NB4 (cell line): ENCODE measurements at regions not wholly inside any gene's neighbourhood (a gene's known extent, or its start where the extent isn't known, plus 50 kb on each side); places are given as distances from the start of the nearest gene placed in this dataset.

ENCODE experiments used
- DNase-seq: peaks from one replicate; pipeline ENCODE4 v3.0.0; 2010; ENCODE audit warnings: low read depth
- H3K4me3 ChIP-seq: one replicate; pipeline ENCODE4 v1.5.1; 2011; ENCODE audit warnings: mild to moderate bottlenecking, low read depth, low read length, moderate library complexity
- MYC ChIP-seq: IDR thresholded peaks from 2 replicates; pipeline ENCODE4 v1.6.1; 2011; ENCODE audit warnings: low read depth, low read length
- POLR2A ChIP-seq: IDR thresholded peaks from 2 replicates; pipeline ENCODE4 v1.6.1; 2011; ENCODE audit warnings: mild to moderate bottlenecking; ENCODE audit not compliant: insufficient read length; ENCODE audit errors: extremely low read depth
- TF ChIP-seq, protein P1 (sequence below): IDR thresholded peaks from one replicate; pipeline ENCODE4 v1.5.1; 2012; ENCODE audit warnings: low read depth, low read length
- TF ChIP-seq, protein P2 (sequence below): IDR thresholded peaks from 2 replicates; pipeline ENCODE4 v1.6.1; 2011; ENCODE audit warnings: low read depth, low read length

DNA sequence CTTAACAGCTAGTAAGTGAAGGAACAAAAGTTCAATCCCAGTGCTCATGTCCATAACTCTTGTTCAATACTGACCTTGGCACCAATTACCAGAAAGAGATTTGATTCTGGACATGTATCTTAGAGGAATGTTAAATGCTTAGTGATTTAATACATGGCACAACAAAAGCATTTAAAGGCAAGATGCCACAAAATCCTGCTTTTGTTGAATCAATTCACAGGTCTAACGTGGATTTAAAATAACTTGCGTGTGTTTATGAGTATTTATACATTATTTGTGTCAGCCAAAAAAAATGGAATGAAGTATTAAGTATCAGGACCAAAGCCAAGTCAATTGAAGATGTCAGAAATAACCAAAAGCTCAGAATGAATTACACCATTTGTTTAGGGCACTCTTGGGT lies 85.4 kb upstream of the GIMD1 start:
- no peak overlapping the region for H3K4me3 ChIP-seq
- no peak for DNase-seq
- TF ChIP-seq, protein P1, sequence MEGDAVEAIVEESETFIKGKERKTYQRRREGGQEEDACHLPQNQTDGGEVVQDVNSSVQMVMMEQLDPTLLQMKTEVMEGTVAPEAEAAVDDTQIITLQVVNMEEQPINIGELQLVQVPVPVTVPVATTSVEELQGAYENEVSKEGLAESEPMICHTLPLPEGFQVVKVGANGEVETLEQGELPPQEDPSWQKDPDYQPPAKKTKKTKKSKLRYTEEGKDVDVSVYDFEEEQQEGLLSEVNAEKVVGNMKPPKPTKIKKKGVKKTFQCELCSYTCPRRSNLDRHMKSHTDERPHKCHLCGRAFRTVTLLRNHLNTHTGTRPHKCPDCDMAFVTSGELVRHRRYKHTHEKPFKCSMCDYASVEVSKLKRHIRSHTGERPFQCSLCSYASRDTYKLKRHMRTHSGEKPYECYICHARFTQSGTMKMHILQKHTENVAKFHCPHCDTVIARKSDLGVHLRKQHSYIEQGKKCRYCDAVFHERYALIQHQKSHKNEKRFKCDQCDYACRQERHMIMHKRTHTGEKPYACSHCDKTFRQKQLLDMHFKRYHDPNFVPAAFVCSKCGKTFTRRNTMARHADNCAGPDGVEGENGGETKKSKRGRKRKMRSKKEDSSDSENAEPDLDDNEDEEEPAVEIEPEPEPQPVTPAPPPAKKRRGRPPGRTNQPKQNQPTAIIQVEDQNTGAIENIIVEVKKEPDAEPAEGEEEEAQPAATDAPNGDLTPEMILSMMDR, result no peak
- TF ChIP-seq, protein P2, sequence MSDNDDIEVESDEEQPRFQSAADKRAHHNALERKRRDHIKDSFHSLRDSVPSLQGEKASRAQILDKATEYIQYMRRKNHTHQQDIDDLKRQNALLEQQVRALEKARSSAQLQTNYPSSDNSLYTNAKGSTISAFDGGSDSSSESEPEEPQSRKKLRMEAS, result no peak
- TF ChIP-seq MYC, result no peak
- TF ChIP-seq POLR2A, result no peak

DNA sequence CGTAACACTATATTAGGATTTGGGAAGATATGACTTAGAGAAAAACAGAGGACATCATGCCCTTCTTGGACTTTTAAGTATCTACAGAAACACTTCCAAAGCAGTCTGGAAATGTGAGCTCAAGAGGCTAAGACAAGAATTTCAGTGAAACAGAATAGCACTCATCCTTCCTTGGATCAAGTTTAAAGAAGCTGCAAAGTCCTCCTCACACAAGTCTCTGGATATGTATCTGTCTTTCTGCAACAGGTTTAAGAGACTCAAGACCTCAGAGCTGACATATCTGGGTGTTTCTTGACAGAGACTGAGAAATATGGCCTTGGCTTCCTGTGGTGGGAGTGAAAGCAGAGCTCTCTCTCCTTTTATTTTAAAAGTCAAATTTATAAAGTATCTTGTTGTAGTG lies 82.5 kb upstream of the GIMD1 start:
- no peak for DNase-seq
- no peak overlapping the region for H3K4me3 ChIP-seq
- TF ChIP-seq, protein P2, result no peak
- TF ChIP-seq MYC (no peak), POLR2A (no peak)
- TF ChIP-seq, protein P1, result no peak

DNA sequence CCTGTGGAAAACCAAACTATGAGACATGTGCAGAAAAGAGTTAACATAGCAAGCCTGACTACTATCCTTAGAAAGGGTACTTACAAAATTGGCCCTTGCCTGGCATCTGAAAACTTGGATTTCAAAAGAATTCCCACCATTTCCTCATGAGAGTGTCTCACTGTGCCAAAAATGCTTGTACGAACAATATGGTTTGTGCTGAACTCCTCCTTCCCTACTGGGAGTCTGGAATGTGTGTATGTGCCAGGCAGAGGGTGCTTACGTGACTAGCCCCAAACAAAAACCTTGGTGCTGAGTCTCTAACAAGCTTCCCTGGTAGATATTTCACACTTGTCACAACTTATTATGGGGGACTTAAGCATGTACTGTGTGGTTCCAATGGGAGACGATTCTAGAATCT lies 81.7 kb upstream of the GIMD1 start:
- no peak overlapping the region for H3K4me3 ChIP-seq
- DNase-seq, result no peak
- TF ChIP-seq MYC (no peak), POLR2A (no peak)
- TF ChIP-seq, protein P1, result no peak
- TF ChIP-seq, protein P2, result no peak

DNA sequence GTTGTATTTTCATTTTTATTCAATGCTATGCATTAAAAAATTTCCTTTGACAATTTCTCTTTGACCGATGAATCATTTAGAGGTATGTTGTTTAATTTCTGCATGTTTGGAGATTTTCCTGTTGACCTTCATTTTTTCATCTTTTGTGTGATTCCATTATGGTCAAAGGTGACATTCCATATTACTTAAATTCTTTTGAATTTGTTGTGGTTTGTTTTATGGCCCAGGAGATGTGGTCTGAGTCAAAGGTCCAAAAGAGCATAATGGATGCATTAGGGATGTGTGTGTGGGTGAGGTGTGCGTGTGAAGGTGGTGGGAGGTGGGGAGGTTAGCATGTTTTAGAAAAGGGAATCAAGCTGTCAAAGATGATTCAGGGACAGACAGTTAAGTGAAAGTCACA lies 76.0 kb upstream of the GIMD1 start:
- DNase-seq, result no peak
- TF ChIP-seq MYC (no peak), POLR2A (no peak)
- TF ChIP-seq, protein P2, result no peak
- TF ChIP-seq, protein P1, result no peak
- H3K4me3 ChIP-seq, result no peak overlapping the region

DNA sequence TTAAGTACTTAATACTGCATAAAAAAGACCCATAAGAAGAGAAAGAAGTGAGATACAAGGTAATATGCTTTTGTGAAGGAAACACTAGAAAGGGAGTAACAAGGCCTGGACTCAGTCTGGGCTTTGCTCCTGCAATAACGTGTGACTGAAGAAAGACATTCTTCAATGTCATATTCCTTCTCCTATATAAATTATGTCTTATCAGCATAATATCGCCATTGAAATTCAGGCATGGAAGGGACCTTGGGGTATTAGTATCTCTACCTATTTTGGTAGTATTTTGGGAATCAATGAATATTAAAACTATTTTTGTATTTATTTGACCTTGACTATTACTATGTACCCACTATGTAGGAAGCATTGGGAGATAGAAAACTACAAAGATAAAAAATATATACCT lies 62.2 kb upstream of the GIMD1 start:
- TF ChIP-seq, protein P1, result no peak
- TF ChIP-seq MYC, result no peak
- TF ChIP-seq, protein P2, result no peak
- TF ChIP-seq POLR2A, result no peak
- no peak for DNase-seq
- H3K4me3 ChIP-seq, result no peak overlapping the region

DNA sequence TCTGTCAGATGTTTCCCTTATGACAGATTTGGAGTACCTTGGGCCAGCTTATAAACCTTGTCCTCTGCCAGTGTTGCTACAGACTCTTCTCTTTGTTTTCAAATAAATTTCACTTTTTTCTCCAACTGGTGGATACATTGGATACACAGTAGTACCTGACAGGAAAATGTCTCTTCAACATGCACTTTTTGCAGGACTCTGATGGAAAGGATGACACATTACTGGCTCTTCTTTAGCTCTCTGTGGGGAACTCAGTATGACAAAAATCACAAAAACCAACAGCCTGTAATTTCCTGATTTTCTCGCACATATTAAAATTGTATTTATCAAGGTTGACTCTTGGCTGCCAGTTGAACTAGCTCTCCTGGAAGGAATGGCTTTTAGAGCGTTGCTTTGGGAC lies 61.3 kb upstream of the GIMD1 start:
- no peak for DNase-seq
- no peak overlapping the region for H3K4me3 ChIP-seq
- TF ChIP-seq, protein P2, result no peak
- TF ChIP-seq, protein P1, result no peak
- no peak for TF ChIP-seq POLR2A
- TF ChIP-seq MYC, result no peak
